NCI-H2107 treated with DMSO at 0.1 percent for 48 hours (cell line): ENCODE measurements at regions not wholly inside any gene's neighbourhood (a gene's known extent, or its start where the extent isn't known, plus 50 kb on each side); places are given as distances from the start of the nearest gene placed in this dataset.
"Not testable (repeated sequence)": the region's sequence is repeated elsewhere in the genome, so short reads cannot be mapped to it uniquely, and the experiment has no call there.

ENCODE experiments used
- DNase-seq: peaks from one replicate; lab custom pipeline; 2025; ENCODE audit not compliant: unreplicated experiment; lab: John Stamatoyannopoulos, UW

DNA sequence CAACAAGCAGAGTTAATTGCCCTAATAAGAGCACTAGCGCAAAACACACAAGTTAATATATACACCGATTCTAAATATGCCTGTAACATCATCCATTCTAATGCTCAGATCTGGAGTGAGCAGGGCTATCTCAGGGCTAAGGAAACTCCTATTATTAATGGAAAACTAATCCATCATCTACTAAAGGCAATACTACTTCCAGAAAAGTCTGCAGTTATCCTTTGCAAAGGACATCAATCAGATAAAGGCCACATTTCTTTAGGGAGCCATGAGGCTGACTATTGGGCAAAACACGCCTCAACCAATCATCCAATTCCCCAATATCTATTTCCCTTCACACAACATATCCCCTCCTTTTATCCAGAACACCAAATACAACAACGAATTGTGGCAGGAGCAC lies 1032.3 kb upstream of the NUDT12 start:
- DNase-seq: no peak

DNA sequence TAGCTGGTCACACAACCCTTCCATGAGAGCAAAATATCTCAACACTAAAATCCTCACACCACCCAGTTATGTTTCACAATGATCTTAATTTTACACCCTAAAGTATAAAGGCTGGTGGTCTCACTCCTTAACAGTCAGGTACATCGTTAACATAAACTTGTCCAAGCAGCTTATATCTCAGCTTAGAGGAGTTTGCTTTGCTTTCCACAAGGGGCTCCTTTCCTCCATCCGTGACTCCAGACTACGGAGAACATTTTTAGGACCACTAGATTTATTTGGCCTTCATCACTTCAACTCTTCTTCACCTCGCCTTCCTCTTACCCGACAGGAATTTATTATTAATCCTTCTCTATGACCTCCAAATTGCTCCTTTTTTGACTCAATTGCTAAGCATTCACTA lies 1014.1 kb upstream of the NUDT12 start:
- no peak for DNase-seq

DNA sequence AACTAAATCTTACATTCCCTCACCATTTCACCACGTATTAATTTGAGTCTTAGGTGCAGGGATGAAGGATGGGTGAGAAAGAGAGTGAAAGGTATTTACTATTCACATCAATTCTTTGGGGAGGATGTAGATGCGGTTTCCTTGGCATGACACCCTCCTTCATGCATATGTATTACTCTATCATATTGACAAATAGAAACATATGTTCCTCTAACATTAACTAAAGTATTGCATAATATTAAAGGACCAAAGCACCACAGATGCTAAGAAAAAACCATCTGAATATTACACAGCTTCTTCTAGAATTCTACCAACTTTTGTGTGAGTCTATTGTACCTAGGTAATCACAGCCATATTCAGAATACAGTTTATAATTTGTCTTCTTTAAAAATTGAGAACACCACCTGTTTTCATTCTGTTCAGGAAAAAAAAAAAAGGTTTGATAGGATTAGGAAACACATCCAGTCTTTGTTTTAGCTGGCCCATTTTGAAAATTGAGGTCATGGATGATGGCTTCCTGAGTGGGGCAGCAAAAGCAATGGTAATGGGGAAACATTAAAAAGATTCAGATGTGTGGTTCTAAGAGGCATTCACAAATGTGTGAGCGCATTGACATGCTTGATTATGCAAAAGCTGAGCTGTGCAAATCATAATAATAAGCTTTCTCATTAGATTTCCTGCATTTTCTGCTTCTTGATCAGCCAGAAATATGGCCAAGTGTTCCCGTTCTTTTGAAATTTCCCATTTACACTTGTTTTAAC lies 1011.5 kb upstream of the NUDT12 start:
- peak; percentile 5 for DNase-seq

DNA sequence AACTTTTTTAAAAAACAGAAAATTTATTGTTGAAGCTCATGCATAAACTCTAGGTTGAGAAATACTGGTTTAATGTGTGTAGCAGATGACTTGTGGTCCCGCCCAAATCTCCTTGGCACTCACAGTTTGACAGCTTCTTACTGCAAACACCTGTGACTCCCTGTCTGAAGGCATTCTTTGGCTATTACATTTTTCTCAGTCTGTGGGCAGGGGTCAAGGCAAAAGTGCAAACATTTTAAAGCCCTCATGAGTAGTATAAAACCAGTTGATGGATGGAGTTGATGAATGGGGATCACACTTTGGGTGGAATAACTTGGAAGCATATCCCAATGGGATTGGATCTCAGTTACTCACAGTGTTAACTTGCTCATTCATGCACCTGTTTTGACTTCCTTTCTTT lies 1007.0 kb upstream of the NUDT12 start:
- DNase-seq: no peak

DNA sequence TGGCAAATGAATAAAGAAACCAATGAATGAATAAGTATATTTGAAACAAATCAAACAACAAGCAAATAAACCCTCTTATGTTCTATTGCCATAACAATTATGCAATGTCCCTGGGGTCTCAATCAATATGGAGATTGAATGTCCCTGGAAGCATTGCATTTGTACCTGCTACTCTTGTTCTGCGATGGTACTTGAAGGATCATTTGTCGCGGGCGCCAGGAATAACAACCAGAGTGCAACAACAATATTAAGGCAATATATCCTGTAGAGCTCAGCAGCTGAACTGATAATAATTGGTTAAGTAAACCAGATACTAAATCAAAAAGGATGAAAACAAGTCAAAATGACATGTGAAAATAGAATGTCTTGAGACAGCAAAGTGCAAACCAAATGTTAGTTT lies 1001.9 kb upstream of the NUDT12 start:
- DNase-seq: peak; percentile 20

DNA sequence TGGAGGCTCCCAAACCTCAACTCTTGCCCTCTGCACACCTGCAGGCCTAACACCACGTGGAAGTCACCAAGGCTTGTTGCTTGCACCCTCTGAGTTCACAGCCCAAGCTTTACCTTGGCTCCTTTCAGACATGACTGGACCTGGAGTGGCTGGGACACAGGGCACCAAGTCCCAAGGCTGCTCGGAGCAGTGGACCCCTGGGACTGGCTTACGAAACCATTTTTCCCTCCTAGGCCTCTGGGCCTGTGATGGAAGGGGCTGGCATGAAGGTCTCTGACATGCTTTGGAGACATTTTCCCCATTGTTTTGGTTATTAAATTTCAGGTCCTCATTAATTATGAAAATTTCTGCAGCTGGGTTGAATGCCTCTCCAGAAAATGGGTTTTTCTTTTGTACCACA lies 994.4 kb upstream of the NUDT12 start:
- no peak for DNase-seq

DNA sequence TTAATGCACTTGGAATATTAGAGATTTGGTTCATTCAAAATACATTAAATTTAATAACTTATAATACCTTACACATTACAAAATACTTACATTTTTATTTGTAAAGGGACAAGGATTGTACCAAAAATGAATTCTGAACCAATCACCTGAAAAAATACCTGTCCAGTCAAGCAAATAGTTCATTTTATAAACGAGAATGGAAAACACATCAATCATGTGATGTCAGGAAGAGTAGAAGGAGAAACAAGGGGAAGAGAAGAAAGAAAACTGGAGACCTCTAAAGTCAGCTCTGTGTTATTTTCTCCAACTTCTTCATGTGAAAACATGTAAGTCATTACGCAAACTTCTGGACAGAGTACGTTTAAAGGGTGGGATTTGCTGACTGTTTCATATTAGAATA lies 989.0 kb upstream of the NUDT12 start:
- no peak for DNase-seq

DNA sequence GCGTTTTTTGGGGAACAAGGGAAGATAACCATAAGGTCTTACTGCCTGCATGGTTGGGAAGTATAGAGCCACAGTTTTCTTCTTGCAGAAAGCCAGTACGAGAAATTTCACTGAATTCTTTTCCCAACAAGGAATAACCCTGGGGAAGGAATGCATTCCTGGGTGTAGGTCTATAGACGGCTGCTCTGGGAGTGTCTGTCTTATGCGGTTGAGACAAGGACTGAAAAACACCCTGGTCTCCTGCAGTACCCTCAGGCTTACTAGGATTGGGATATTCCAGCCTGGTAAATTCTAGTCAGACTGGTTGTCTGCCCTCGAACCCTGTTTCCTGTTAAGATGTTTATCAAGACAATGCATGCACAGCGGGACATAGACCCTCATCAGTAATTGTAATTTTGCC lies 984.3 kb upstream of the NUDT12 start:
- not testable (repeated sequence) for DNase-seq

DNA sequence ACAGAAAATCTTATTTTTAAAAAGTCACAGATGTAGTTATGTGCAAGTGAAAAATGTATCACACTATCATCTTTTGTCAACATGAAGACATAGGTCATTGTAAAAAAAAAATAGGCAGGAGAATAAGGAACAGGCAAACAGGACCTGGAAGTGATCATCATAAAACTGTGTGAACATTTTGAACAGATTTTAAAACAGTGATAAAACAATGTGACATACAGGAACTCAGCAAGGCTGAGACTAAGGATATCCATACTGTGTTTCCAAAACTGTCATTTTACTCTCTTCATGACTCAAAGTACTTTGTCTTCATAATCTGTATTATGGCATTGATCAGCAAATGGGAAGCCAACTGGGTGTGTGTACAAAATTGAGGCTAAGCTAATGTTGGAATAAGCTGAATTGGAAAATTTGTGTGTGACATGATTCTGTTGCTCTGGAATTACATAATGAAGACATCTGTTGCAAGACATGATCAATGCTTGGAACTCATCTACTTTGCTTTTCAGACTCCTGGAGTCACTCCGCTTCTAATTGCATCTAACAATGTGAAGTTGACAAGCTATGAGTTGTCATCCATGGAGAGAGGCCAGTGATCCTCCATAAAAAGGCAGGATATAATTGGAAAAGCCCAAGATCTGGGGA lies 978.7 kb upstream of the NUDT12 start:
- no peak for DNase-seq

DNA sequence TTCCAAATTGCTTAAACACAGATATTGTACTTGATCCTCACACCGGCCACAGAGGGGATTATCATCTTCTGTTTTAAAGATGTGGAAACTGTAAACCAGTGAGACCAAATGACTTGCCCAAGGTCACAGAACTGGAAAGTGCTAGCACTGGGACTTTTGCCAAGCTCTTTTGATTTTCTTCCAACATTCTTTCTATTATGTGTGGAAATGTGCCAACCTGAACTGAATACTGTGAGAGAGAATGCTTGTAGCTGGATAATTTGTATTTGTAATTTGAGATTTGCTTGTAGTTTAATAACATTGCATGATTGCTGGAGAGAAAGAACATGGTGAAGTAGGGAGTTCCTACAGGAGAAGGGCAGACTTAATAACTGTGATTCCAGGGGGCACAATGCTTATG lies 977.9 kb upstream of the NUDT12 start:
- peak; percentile 9 for DNase-seq

DNA sequence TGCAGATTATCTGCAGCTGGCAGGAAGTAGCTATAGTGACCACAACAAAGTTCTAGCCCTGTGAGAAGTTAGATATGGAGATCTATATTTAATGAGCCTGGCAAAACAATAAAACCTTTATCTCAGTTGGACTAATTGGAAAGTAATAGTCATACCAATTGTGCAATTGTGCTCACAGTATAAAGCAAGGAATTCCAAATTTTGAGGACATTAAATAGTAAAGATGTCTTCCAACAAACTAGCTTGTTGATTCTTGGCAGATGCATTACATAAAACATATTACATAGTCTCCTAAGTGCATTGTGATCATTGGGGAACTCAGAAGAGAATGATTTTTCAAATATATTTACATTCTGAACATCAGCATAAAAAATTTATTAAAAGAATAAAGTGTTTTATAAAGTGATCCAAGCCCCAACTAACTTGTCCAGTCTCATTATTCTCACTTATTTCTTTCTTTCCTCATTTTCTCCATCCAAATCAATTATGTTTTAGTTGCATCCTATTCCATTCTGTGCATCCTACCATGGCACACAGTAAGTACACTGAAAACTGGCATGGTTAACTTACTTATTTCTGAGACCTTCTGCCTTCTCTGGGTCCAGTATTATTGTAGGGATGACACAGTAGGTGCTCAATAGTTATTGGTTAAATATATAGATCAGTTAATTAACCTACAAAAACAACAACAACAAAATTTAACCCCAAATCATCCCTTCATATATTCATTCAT lies 977.2 kb upstream of the NUDT12 start:
- DNase-seq: no peak

DNA sequence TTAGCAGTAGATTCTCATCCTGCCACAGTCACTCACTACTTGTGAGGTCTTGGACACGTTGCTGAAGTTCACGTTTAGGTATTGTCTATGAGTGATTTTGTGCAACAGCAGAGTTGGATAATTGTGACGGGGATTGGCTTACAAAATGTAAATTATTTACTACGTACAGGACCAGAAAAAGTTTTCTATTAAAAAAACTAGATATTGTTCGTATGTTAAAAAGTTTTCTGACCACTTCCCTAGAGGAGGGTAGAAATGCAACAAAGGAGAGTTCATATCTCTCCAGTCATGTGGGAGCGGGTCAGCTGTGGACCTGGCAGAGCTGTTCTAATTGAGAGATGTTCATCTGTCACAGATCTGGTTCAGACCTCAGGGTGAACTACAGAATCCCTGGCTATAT lies 976.1 kb upstream of the NUDT12 start:
- DNase-seq: no peak

DNA sequence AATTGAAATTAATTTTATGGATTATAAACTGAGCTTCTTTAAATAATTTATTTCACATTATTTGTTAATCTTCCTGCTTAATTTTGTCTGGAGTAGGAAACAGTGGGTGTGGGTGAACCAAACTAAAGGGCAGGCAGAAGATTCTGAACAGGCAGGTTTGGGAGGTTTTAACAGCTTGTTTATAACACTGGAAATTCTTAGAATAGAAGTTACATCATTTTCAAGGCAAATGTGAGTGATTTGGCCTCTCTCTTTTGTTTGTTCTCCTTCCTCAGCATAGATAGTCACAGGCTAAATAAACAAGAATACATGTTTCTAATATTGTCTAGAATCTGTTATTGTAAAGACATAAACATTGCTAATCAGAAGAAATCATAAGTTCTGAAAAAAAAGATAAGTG lies 970.9 kb upstream of the NUDT12 start:
- no peak for DNase-seq

DNA sequence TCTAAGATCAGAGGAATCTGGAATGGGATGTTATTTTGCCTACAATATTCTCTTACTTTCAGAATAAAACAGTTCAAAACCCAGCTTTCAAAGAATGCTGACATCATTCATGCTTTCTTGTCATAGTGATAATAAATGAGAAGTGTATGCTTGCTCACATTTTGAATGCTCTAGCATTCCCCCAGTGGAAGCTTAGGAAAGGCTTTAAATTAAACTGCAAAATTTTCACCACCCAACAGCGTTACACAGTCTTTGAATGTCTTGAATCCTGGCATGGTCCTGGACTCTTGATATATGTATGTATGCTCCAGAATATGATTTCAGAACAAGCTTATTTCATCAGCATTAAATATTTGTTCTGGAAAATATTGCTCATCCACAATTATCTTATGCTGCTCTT lies 964.3 kb upstream of the NUDT12 start:
- DNase-seq: no peak

DNA sequence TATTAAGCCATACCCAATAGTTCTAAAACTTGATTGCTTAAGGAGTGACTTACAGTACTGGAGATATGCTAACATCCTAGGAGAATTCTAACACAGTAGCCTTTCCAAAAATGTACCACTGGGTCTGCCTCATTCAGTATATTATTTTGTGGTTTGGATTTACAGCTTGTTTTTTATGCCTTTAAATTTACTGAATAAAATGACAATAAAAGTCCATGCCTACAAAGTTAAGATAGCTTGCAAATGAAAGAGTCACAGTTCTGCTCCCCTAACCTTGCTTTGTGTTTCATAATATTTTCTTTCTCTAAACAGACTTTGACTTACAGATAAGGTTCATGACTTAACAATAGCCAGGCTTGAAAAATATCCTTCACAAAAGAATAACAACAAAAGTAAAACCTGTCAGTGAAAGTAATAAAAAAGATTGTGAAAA lies 951.1 kb upstream of the NUDT12 start:
- no peak for DNase-seq

DNA sequence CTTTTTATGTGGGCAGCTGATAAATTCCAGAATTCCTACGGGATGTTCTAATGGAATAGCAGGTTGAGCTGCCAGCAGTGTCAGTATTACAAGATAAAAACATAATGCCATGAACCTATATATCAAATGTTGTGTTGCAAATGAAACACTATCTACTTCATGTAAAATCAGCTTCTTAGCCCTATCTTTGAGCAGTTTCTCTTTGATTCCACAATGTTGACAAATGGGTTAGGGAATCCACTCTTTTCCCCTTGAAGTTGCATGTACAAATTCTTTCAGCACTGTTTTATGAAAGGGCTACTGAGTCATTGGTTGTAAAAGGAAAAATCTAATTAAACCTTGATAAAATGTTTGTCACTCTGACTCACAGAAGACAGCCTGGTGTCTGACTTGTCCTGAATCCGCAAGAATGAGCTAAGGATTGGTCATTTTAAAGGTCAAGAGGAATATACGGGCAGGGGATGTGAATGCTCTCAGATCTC lies 950.6 kb upstream of the NUDT12 start:
- DNase-seq: no peak

DNA sequence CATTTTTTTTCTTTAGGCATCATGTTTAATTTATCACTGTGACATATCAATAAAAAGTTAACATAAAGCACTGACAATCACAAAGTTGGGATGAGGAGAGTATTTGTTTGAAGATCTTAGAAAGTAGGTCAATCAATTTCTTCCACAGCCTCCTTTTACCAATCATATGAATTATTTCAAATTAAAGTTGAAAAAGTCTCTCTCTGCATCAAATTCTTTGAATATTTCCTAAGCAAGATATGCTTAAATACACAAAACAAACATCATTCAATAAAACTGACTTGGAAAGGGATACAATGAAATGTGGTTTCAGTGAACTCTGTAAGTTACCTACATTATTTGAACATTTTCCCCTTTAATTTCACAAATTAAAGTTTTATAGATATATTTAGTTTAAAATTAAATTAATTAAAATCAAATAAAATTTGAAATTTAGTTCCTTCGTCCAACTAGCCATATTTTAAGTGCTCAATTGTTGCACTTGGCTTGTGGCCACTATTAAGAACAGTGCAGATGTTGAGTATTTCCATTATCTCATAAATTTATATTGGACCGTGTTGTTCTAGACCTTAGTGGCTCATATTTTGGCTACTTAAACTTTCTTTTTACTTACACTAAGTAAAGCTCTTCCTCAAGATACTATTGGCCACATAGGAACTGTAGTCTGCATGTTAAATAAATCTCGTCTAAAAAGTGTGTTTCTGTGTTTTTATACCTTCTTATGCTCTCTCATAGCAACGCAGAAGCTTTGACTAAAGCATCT lies 949.7 kb upstream of the NUDT12 start:
- no peak for DNase-seq

DNA sequence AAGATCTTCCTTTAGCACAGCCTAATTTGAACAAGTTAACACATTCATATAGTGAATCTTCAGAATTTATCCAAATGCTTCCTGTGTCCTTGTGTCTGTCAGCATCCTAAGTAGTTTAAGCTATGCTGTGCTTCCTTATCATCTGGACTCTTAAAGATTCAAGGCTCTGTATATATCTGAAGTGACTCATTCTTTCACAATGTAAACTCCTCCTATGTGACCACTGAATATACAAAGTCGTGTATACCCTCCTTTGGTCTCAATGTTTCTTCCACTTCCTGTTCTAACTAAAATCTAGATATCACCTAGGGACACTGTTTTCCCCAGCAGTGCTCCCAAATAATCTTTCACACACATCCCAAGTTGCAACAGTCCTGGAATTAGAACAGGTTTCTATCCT lies 935.7 kb upstream of the NUDT12 start:
- DNase-seq: no peak

DNA sequence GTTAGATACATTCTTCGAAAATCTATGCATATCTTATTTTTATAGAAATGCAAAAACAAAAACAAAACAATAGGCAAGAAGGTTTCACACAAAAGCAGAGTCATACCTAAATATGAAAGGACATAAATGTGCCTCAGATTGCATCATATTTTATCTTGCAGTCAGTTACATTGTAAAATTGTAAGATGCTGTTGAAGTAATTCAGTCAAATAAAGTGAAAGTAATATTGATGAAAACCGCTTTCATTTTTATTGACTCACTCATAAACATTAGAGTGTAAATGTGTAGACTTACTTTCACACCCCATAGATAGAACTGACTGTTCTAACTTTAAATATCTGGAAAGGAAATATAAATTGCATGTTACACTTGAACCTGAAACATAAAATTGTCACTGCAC lies 931.5 kb upstream of the NUDT12 start:
- DNase-seq: no peak

DNA sequence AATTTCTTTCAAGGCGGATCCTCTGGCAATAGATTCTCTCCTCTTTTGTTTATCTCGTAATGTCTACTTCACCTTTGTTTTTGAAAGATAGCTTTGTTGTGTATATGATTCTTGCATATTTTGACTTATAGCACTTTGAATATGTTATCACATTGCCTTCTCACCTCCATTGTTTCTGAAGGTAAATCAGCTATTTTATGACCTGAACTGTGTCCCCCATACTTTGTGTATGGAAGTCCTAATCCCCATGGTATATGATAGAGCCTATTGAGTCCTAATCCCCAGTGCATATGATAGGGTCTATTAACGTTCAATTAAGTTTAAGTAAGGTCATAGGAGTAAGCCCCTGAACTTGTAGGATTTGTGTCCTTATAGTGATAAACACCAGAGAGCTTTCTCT lies 910.2 kb upstream of the NUDT12 start:
- DNase-seq: no peak

DNA sequence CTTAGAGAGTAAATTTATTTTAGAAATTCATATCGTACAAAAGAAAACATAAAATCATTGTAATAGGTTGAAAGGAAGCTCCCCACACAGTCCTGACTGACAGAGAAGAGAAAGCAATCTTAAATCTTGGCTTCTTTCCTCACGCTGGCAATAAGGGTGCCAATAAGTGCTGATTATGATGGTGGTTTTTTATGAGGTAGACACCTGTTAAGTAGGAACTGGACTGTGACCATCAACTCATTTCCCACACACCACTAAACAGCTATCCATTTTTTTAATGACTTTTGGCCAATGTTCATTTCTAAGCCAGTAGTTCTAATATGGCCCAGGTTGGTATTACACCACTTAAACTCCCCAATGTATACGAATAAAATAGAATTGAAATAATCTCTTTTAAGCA lies 893.5 kb upstream of the NUDT12 start:
- DNase-seq: peak; percentile 49
